Ascending aorta (tissue), 2 donors: ENCODE measurements at regions not wholly inside any gene's neighbourhood (a gene's known extent, or its start where the extent isn't known, plus 50 kb on each side); places are given as distances from the start of the nearest gene placed in this dataset.

ENCODE experiments used
- DNase-seq, 2 donors: peaks; one replicate each; pipeline ENCODE4 v3.0.0-alpha.2; 2019; ENCODE audit warnings: low spot score in 2 of 2
- H3K27ac ChIP-seq, 2 donors: fragments of 200-600 bp; sonication (generic); one replicate each; pipeline ENCODE4 v1.5.1; 2016 to 2017; ENCODE audit warnings: mild to moderate bottlenecking in 1 of 2
- H3K27me3 ChIP-seq: fragments of 200-600 bp; sonication (generic); one replicate; pipeline ENCODE4 v1.5.1; 2017
- H3K36me3 ChIP-seq, 2 donors: fragments of 200-600 bp; sonication (generic); one replicate each; pipeline ENCODE4 v1.5.1; 2016
- H3K4me1 ChIP-seq, 2 donors: fragments of 200-600 bp; sonication (generic); one replicate each; pipeline ENCODE4 v1.5.1; 2016 to 2017; ENCODE audit warnings: mild to moderate bottlenecking in 1 of 2
- H3K4me3 ChIP-seq, 2 donors: fragments of 200-600 bp; sonication (generic); one replicate each; pipeline ENCODE4 v1.5.1; 2016 to 2017; ENCODE audit warnings: mild to moderate bottlenecking in 1 of 2
- H3K9me3 ChIP-seq, 2 donors: fragments of 200-600 bp; sonication (generic); one replicate each; pipeline ENCODE4 v1.5.1; 2016
- CTCF ChIP-seq, 3 experiments: fragments of 200-600 bp in 2 of 3; fragments of 450-650 bp in 1 of 3; sonication (generic) in 2 of 3; IDR thresholded peaks; one replicate each; pipeline ENCODE4 v1.5.1; 2016 to 2019; ENCODE audit warnings: antibody characterized with exemption in 3 of 3, mild to moderate bottlenecking in 1 of 3, moderate library complexity in 1 of 3
- intact Hi-C: fragments of 100-400 bp; cut with DNase I; formaldehyde crosslinking; loops from one replicate; pipeline ENCODE4 v1.15.1; 2023

GRCh38 chr5:114311281-114311680, 50.6 kb upstream of the KCNN2 start:
- no peak for DNase-seq
- Histone ChIP-seq H3K4me1 (no peaks in the 10 kb centered on the region), H3K27me3 (no peaks in the 10 kb centered on the region), H3K36me3 (no peaks in the 10 kb centered on the region), H3K27ac (no peak overlapping the region), H3K4me3 (no peak overlapping the region), H3K9me3 (no peaks in the 10 kb centered on the region)
- TF ChIP-seq CTCF (IDR thresholded peaks at IDR 0.05), result no peak
- intact Hi-C loops, result no loop called here

GRCh38 chr5:114311968-114312367, 49.9 kb upstream of the KCNN2 start:
- intact Hi-C loops, result no loop called here

More at GRCh38 chr5:114311968-114312367, 49.9 kb upstream of the KCNN2 start:
- DNase-seq, result no peak
- no peaks in the 10 kb centered on the region for H3K27me3 ChIP-seq
- no peak overlapping the region for H3K27ac ChIP-seq
- no peaks in the 10 kb centered on the region for H3K9me3 ChIP-seq
- TF ChIP-seq CTCF (IDR thresholded peaks at IDR 0.05), result no peak
- H3K4me1 ChIP-seq, result no peaks in the 10 kb centered on the region
- no peaks in the 10 kb centered on the region for H3K36me3 ChIP-seq
- no peak overlapping the region for H3K4me3 ChIP-seq
